ENCODE measurements at regions not wholly inside any gene's neighbourhood (a gene's known extent, or its start where the extent isn't known, plus 50 kb on each side); places are given as distances from the start of the nearest gene placed in this dataset.

GRCh38 chr18:2030647-2031046 is 540.7 kb downstream of the METTL4 start:
- Histone ChIP-seq H2AFZ (ENCODE audit: low read length) (no peak overlapping the region), H3F3A (ENCODE audit: insufficient read depth, low read length) (no peaks in the 10 kb centered on the region), H3K4me1 (ENCODE audit: low read length) (no peaks in the 10 kb centered on the region), H3K4me2 (ENCODE audit: low read depth, low read length) (no peak overlapping the region), H3K4me3 (ENCODE audit: low read length) (no peak overlapping the region), H3K9me2 (replicated peaks; ENCODE audit: insufficient read depth, low read length) (no peaks in the 10 kb centered on the region), H3K36me3 (replicated peaks; ENCODE audit: insufficient read depth, low read length) (no peaks in the 10 kb centered on the region), H3K27me3 (replicated peaks; ENCODE audit: insufficient read depth, low read length) (no peaks in the 10 kb centered on the region), H3K9me3 (replicated peaks; ENCODE audit: insufficient read depth, low read length) (no peaks in the 10 kb centered on the region), H3K9ac (ENCODE audit: low read length) (no peak overlapping the region), H3K79me2 (ENCODE audit: low read length) (no peaks in the 10 kb centered on the region), H3K27ac (ENCODE audit: low read length) (no peak overlapping the region), H4K20me1 (ENCODE audit: insufficient read depth, low read length) (no peaks in the 10 kb centered on the region)
- DNase-seq, result no peak
- TF ChIP-seq EZH2phosphoT487 (IDR thresholded peaks at IDR 0.05; ENCODE audit: low read length) (no peak), EZH2 (optimal IDR thresholded peaks at IDR 0.05; ENCODE audit: low read depth, low read length) (no peak)
- TF ChIP-seq, protein P1, sequence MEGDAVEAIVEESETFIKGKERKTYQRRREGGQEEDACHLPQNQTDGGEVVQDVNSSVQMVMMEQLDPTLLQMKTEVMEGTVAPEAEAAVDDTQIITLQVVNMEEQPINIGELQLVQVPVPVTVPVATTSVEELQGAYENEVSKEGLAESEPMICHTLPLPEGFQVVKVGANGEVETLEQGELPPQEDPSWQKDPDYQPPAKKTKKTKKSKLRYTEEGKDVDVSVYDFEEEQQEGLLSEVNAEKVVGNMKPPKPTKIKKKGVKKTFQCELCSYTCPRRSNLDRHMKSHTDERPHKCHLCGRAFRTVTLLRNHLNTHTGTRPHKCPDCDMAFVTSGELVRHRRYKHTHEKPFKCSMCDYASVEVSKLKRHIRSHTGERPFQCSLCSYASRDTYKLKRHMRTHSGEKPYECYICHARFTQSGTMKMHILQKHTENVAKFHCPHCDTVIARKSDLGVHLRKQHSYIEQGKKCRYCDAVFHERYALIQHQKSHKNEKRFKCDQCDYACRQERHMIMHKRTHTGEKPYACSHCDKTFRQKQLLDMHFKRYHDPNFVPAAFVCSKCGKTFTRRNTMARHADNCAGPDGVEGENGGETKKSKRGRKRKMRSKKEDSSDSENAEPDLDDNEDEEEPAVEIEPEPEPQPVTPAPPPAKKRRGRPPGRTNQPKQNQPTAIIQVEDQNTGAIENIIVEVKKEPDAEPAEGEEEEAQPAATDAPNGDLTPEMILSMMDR (IDR thresholded peaks at IDR 0.05; ENCODE audit: low read length), result no peak

DNA sequence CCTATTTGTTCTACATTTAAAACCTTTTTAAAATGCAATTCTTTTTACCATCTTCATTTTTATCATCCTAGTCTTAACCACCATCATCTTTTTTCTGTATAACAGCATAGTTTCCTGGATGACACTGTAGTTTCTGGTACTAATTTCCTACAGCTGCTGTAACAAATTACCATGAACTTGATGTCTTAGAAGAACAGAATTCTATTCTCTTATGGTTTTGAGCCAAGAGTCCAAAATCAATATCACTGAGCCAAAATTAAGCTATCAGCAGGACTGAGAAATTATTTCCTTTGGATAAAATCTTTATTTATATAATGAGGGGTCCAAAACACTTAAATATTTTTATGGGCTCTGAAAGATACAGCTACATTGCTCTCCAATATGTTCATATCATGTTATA is 539.3 kb downstream of the METTL4 start:
- Histone ChIP-seq H3K27ac (ENCODE audit: low read length) (no peak overlapping the region), H4K20me1 (ENCODE audit: insufficient read depth, low read length) (no peaks in the 10 kb centered on the region), H3K9me3 (replicated peaks; ENCODE audit: insufficient read depth, low read length) (no peaks in the 10 kb centered on the region), H2AFZ (ENCODE audit: low read length) (no peak overlapping the region), H3K4me1 (ENCODE audit: low read length) (no peaks in the 10 kb centered on the region), H3K79me2 (ENCODE audit: low read length) (no peaks in the 10 kb centered on the region), H3K4me2 (ENCODE audit: low read depth, low read length) (no peak overlapping the region), H3F3A (ENCODE audit: insufficient read depth, low read length) (no peaks in the 10 kb centered on the region), H3K27me3 (replicated peaks; ENCODE audit: insufficient read depth, low read length) (no peaks in the 10 kb centered on the region), H3K36me3 (replicated peaks; ENCODE audit: insufficient read depth, low read length) (no peaks in the 10 kb centered on the region), H3K4me3 (ENCODE audit: low read length) (no peak overlapping the region), H3K9ac (ENCODE audit: low read length) (no peak overlapping the region), H3K9me2 (replicated peaks; ENCODE audit: insufficient read depth, low read length) (no peaks in the 10 kb centered on the region)
- TF ChIP-seq, protein P1 (IDR thresholded peaks at IDR 0.05; ENCODE audit: low read length), result no peak
- no peak for TF ChIP-seq EZH2 (optimal IDR thresholded peaks at IDR 0.05; ENCODE audit: low read depth, low read length)
- TF ChIP-seq EZH2phosphoT487 (IDR thresholded peaks at IDR 0.05; ENCODE audit: low read length), result no peak
- no peak for DNase-seq

- Histone ChIP-seq H3K9ac (ENCODE audit: low read length) (no peak overlapping the region), H3F3A (ENCODE audit: insufficient read depth, low read length) (no peaks in the 10 kb centered on the region), H3K4me3 (ENCODE audit: low read length) (no peak overlapping the region), H3K4me1 (ENCODE audit: low read length) (no peaks in the 10 kb centered on the region), H3K27ac (ENCODE audit: low read length) (no peak overlapping the region), H2AFZ (ENCODE audit: low read length) (no peak overlapping the region), H3K79me2 (ENCODE audit: low read length) (no peaks in the 10 kb centered on the region), H3K4me2 (ENCODE audit: low read depth, low read length) (no peak overlapping the region), H4K20me1 (ENCODE audit: insufficient read depth, low read length) (no peaks in the 10 kb centered on the region), H3K9me2 (replicated peaks; ENCODE audit: insufficient read depth, low read length) (no peaks in the 10 kb centered on the region), H3K27me3 (replicated peaks; ENCODE audit: insufficient read depth, low read length) (no peaks in the 10 kb centered on the region), H3K36me3 (replicated peaks; ENCODE audit: insufficient read depth, low read length) (no peaks in the 10 kb centered on the region), H3K9me3 (replicated peaks; ENCODE audit: insufficient read depth, low read length) (no peaks in the 10 kb centered on the region)
- DNase-seq, result no peak
- TF ChIP-seq EZH2phosphoT487 (IDR thresholded peaks at IDR 0.05; ENCODE audit: low read length), result no peak
- TF ChIP-seq EZH2 (optimal IDR thresholded peaks at IDR 0.05; ENCODE audit: low read depth, low read length), result no peak
Measured at GRCh38 chr18:2035056-2035455, 536.2 kb downstream of the METTL4 start.

- Histone ChIP-seq H3K36me3 (replicated peaks; ENCODE audit: insufficient read depth, low read length) (no peaks in the 10 kb centered on the region), H3K9me2 (replicated peaks; ENCODE audit: insufficient read depth, low read length) (no peaks in the 10 kb centered on the region), H4K20me1 (ENCODE audit: insufficient read depth, low read length) (no peaks in the 10 kb centered on the region), H3K9ac (ENCODE audit: low read length) (no peak overlapping the region), H2AFZ (ENCODE audit: low read length) (no peak overlapping the region), H3K4me1 (ENCODE audit: low read length) (no peaks in the 10 kb centered on the region), H3K79me2 (ENCODE audit: low read length) (no peaks in the 10 kb centered on the region), H3K27me3 (replicated peaks; ENCODE audit: insufficient read depth, low read length) (no peaks in the 10 kb centered on the region), H3K4me3 (ENCODE audit: low read length) (no peak overlapping the region), H3F3A (ENCODE audit: insufficient read depth, low read length) (no peaks in the 10 kb centered on the region), H3K4me2 (ENCODE audit: low read depth, low read length) (no peak overlapping the region), H3K9me3 (replicated peaks; ENCODE audit: insufficient read depth, low read length) (no peaks in the 10 kb centered on the region), H3K27ac (ENCODE audit: low read length) (no peak overlapping the region)
- DNase-seq, result no peak
- TF ChIP-seq EZH2 (optimal IDR thresholded peaks at IDR 0.05; ENCODE audit: low read depth, low read length) (no peak), EZH2phosphoT487 (IDR thresholded peaks at IDR 0.05; ENCODE audit: low read length) (no peak)
- TF ChIP-seq, protein P1 (IDR thresholded peaks at IDR 0.05; ENCODE audit: low read length), result no peak
Measured at GRCh38 chr18:2036086-2036485, 535.2 kb downstream of the METTL4 start.
